RWPE2 (cell line): ENCODE measurements at regions not wholly inside any gene's neighbourhood (a gene's known extent, or its start where the extent isn't known, plus 50 kb on each side); places are given as distances from the start of the nearest gene placed in this dataset.

Experiments used
- ATAC-seq: fragments of 200-7000 bp; cut with Tn5 transposase; 3 replicates; pipeline ENCODE4 v1.9.1; 2021; ENCODE audit warnings: low read depth
- DNase-seq: peaks from one replicate; pipeline ENCODE4 v3.0.0-alpha.2; 2020; ENCODE audit warnings: low spot score
- H3K27ac ChIP-seq: fragments of 450-650 bp; 2 replicates; pipeline ENCODE4 v1.5.1; 2017; ENCODE audit warnings: mild to moderate bottlenecking; ENCODE audit not compliant: poor library complexity, severe bottlenecking
- H3K27me3 ChIP-seq: fragments of 250-450 bp; sonication (Bioruptor Pico); 2 replicates; pipeline ENCODE4 v1.5.1; 2021; ENCODE audit warnings: mild to moderate bottlenecking, moderate library complexity; ENCODE audit not compliant: insufficient read depth, poor library complexity, severe bottlenecking
- H3K36me3 ChIP-seq: fragments of 250-450 bp; sonication (Bioruptor Pico); 2 replicates; pipeline ENCODE4 v1.5.1; 2020; ENCODE audit warnings: low read depth, mild to moderate bottlenecking, moderate library complexity
- H3K4me1 ChIP-seq: fragments of 250-450 bp; sonication (Bioruptor Pico); 2 replicates; pipeline ENCODE4 v1.5.1; 2021; ENCODE audit warnings: mild to moderate bottlenecking, moderate library complexity; ENCODE audit not compliant: insufficient read depth, poor library complexity, severe bottlenecking
- H3K4me3 ChIP-seq: fragments of 250-450 bp; sonication (Bioruptor Pico); 2 replicates; pipeline ENCODE4 v1.5.1; 2021; ENCODE audit warnings: mild to moderate bottlenecking, moderate library complexity; ENCODE audit not compliant: severe bottlenecking
- H3K9me3 ChIP-seq: fragments of 250-450 bp; sonication (Bioruptor Pico); 2 replicates; pipeline ENCODE4 v1.5.1; 2021; ENCODE audit warnings: mild to moderate bottlenecking, moderate library complexity; ENCODE audit not compliant: severe bottlenecking
- TF ChIP-seq, protein P1 (sequence below): fragments of 450-650 bp; IDR thresholded peaks from one replicate; pipeline ENCODE4 v1.5.1; 2017; ENCODE audit warnings: mild to moderate bottlenecking, moderate library complexity; ENCODE audit not compliant: poor library complexity, severe bottlenecking

DNA sequence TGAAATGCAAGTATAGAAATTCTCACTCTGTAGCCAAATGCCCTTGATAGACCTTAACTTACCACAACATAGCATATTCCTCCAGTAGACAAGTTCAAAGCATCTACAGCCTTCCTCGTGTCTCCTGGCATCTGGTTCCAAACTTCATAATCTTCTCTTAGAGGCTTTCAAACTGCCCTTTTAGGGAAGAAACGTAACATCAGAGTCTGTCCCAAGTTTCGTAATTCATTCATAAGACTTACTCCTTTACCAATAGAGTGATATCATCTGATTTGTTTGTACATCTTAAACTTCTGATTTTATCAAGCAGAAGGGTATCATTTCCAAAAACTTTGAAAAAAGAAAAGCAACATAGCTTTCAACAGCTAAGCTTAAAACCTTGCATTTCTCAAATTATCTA, 137.4 kb downstream of the SPRY2 start:
- TF ChIP-seq, protein P1, sequence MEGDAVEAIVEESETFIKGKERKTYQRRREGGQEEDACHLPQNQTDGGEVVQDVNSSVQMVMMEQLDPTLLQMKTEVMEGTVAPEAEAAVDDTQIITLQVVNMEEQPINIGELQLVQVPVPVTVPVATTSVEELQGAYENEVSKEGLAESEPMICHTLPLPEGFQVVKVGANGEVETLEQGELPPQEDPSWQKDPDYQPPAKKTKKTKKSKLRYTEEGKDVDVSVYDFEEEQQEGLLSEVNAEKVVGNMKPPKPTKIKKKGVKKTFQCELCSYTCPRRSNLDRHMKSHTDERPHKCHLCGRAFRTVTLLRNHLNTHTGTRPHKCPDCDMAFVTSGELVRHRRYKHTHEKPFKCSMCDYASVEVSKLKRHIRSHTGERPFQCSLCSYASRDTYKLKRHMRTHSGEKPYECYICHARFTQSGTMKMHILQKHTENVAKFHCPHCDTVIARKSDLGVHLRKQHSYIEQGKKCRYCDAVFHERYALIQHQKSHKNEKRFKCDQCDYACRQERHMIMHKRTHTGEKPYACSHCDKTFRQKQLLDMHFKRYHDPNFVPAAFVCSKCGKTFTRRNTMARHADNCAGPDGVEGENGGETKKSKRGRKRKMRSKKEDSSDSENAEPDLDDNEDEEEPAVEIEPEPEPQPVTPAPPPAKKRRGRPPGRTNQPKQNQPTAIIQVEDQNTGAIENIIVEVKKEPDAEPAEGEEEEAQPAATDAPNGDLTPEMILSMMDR, result no peak
- Histone ChIP-seq H3K4me3 (no peak overlapping the region), H3K9me3 (no peaks in the 10 kb centered on the region), H3K27ac (no peak overlapping the region), H3K27me3 (no peaks in the 10 kb centered on the region), H3K4me1 (no peaks in the 10 kb centered on the region), H3K36me3 (no peaks in the 10 kb centered on the region)
- no peak for DNase-seq
- no peak for ATAC-seq

DNA sequence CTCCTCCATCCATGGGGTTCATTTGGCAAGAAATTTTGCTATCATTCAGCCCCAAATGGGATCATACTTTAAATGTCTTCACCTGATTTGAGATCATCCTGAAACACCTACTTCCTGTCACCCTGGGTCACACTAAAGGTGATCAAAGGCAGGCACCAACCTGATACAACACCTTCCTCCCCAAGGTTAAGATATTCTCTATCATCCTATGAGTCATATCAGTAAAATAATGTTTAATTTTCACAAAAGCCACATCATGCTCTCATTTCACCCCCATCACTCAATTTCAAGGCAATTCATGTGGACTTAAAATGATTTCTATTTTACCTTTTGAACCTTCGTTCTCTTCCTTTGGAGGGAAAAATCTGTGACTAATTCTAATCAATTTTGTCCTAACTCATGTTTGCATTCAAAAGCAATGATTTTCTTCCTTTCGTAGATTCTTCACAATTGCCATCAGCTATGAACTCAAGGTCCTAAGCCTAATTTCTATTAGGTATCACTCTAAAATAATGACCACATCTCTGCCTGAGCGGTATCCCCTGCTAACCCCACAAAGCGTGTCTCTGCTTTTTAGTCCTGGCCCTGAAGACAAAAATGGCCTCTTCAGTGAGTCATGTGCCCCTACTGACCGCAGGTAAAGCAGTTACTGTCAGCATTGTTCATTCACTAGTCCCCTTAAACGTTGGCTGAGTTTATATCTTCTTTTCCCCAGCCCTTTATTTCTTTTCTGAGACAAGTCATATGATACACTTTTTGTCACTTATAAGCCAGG, 139.0 kb downstream of the SPRY2 start:
- Histone ChIP-seq H3K9me3 (no peaks in the 10 kb centered on the region), H3K4me1 (no peaks in the 10 kb centered on the region), H3K27me3 (no peaks in the 10 kb centered on the region), H3K27ac (no peak overlapping the region), H3K4me3 (no peak overlapping the region), H3K36me3 (no peaks in the 10 kb centered on the region)
- TF ChIP-seq, protein P1, result no peak
- DNase-seq (no peak), ATAC-seq (no peak)

- TF ChIP-seq, protein P1, result no peak
- Histone ChIP-seq H3K4me1 (no peaks in the 10 kb centered on the region), H3K9me3 (no peaks in the 10 kb centered on the region), H3K27me3 (no peaks in the 10 kb centered on the region), H3K36me3 (no peaks in the 10 kb centered on the region), H3K4me3 (no peak overlapping the region), H3K27ac (no peak overlapping the region)
- ATAC-seq (no peak), DNase-seq (no peak)
Measured at GRCh38 chr13:80199585-80200292, 141.2 kb downstream of the SPRY2 start.

DNA sequence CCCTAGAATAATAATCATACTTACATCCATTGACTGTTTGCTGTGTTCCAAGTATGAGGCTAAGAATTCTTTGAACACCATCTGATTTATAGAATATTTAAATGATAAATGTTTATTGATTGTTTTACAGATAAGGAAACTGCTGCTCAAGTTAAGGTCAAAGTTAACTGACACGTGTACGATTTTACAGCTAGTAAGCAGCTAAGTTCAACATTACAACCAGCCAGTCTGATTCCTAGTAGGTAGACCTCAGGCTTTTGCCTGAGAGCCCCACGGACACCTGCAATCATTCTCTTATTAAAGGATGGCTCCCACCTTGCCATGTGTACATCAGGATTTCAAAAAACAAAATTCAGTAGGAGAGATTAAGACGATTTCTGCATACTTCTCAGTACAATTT, 141.9 kb downstream of the SPRY2 start:
- H3K27ac ChIP-seq, result no peak overlapping the region
- H3K27me3 ChIP-seq, result no peaks in the 10 kb centered on the region
- DNase-seq (no peak), ATAC-seq (no peak)
- TF ChIP-seq, protein P1, result no peak
- H3K9me3 ChIP-seq, result no peaks in the 10 kb centered on the region
- H3K36me3 ChIP-seq, result no peaks in the 10 kb centered on the region
- no peak overlapping the region for H3K4me3 ChIP-seq
- no peaks in the 10 kb centered on the region for H3K4me1 ChIP-seq

DNA sequence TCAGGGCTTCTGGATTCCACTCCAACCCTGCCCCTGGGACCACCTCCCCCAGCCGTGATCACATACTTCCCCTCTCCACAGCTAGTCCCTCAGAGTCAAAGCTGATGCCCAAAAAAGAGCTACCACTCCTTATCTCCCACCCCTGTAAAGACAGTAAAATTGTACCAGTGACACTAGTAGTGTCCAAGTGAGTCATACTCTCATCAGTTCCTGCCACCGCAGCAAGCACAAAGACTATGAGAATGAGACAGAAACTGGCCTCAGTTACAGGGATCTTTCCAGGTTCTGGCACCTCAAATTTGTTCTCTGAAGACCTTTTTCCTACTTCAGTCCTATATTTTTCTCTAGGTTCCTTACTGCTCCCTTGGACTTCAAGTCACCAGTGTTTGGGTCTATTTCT, 144.2 kb downstream of the SPRY2 start:
- Histone ChIP-seq H3K9me3 (no peaks in the 10 kb centered on the region), H3K4me3 (no peak overlapping the region), H3K36me3 (no peaks in the 10 kb centered on the region), H3K27me3 (no peaks in the 10 kb centered on the region), H3K4me1 (no peaks in the 10 kb centered on the region), H3K27ac (no peak overlapping the region)
- DNase-seq (no peak), ATAC-seq (no peak)
- TF ChIP-seq, protein P1, result no peak
